Panc1 (cell line): ENCODE measurements at regions not wholly inside any gene's neighbourhood (a gene's known extent, or its start where the extent isn't known, plus 50 kb on each side); places are given as distances from the start of the nearest gene placed in this dataset.

ENCODE experiments used
- ATAC-seq: fragments of 200-7000 bp; cut with Tn5 transposase; 2 replicates; pipeline ENCODE4 v1.9.1; 2020; ENCODE audit warnings: mild to moderate bottlenecking, moderate library complexity
- BruUV-seq: library from RNA; stranded (reverse); fragments of 400-500 nt; replicated peaks from 2 replicates; lab custom pipeline; 2021; lab: Mats Ljungman, UMichigan
- CTCF ChIA-PET: fragments of 300-600 bp; sonication (Branson Sonifier 250); formaldehyde crosslinking; loops from one replicate; lab custom pipeline; 2022; ENCODE audit warnings: antibody characterized with exemption; lab: Charles Lee
- POLR2A ChIA-PET: fragments of 300-600 bp; sonication (Branson Sonifier 250); formaldehyde crosslinking; loops from one replicate; lab custom pipeline; 2022; ENCODE audit warnings: antibody characterized with exemption; lab: Charles Lee
- DNase-seq: peaks from one replicate; pipeline ENCODE4 v3.0.0-alpha.2; 2010; ENCODE audit warnings: low read depth, low spot score
- H3K27ac ChIP-seq: 2 replicates; pipeline ENCODE4 v1.5.1; 2011; ENCODE audit warnings: mild to moderate bottlenecking, low read length, inconsistent platforms
- H3K27me3 ChIP-seq: fragments of 200-500 bp; sonication (Bioruptor generic); 2 replicates; pipeline ENCODE4 v1.6.0; 2014; ENCODE audit warnings: low read length, inconsistent platforms; ENCODE audit not compliant: control insufficient read depth, insufficient read depth
- H3K36me3 ChIP-seq: fragments of 200-500 bp; sonication (Bioruptor generic); 2 replicates; pipeline ENCODE4 v1.5.1; 2014; ENCODE audit warnings: inconsistent platforms, mild to moderate bottlenecking, low read length, moderate library complexity; ENCODE audit not compliant: control insufficient read depth, insufficient read depth
- H3K4me1 ChIP-seq: 2 replicates; pipeline ENCODE4 v1.5.1; 2011; ENCODE audit warnings: inconsistent platforms, mild to moderate bottlenecking, low read length, moderate library complexity; ENCODE audit not compliant: control insufficient read depth, insufficient read depth
- H3K4me3 ChIP-seq, 2 experiments: 2 replicates each; pipeline ENCODE4 v1.5.1; 2011 to 2012; ENCODE audit warnings: low read depth in 2 of 2, low read length in 2 of 2, mild to moderate bottlenecking in 2 of 2, inconsistent platforms in 1 of 2, moderate library complexity in 1 of 2
- H3K9me3 ChIP-seq: fragments of 200-500 bp; sonication (Bioruptor generic); 2 replicates; pipeline ENCODE4 v1.5.1; 2014; ENCODE audit warnings: low read depth, mild to moderate bottlenecking, inconsistent platforms, low read length, moderate library complexity; ENCODE audit not compliant: control insufficient read depth, insufficient read depth
- CTCF ChIP-seq: fragments of 450-650 bp; IDR thresholded peaks from 2 replicates; pipeline ENCODE4 v1.5.1; 2017; ENCODE audit warnings: mild to moderate bottlenecking
- POLR2AphosphoS5 ChIP-seq: IDR thresholded peaks from 2 replicates; pipeline ENCODE4 v1.6.1; 2012; ENCODE audit warnings: mild to moderate bottlenecking, low read depth, low read length, moderate library complexity
- REST ChIP-seq, 2 experiments: IDR thresholded peaks; 2 replicates each; pipeline ENCODE4 v1.6.1; 2011 to 2012; ENCODE audit warnings: low read depth in 2 of 2, control low read depth in 1 of 2, low read length in 1 of 2, mild to moderate bottlenecking in 1 of 2, moderate library complexity in 1 of 2; ENCODE audit not compliant: insufficient read depth in 1 of 2
- SIN3A ChIP-seq: IDR thresholded peaks from 2 replicates; pipeline ENCODE4 v1.6.1; 2012; ENCODE audit warnings: low read depth, mild to moderate bottlenecking, low read length, moderate library complexity, borderline replicate concordance; ENCODE audit not compliant: insufficient read depth
- TCF7L2 ChIP-seq: IDR thresholded peaks from 2 replicates; pipeline ENCODE4 v1.6.1; 2011; ENCODE audit warnings: mild to moderate bottlenecking, low read depth, low read length, inconsistent platforms
- in situ Hi-C: cut with HindIII; loops from 2 replicates; pipeline ENCODE4 v1.10.0; 2016; ENCODE audit warnings: low sequenced_read_pairs, low pct_unique_long_range_greater_than_20kb
- intact Hi-C: fragments of 100-400 bp; cut with micrococcal nuclease; formaldehyde crosslinking; loops from one replicate; pipeline ENCODE4 v1.10.0; 2022; ENCODE audit not compliant: unreplicated experiment

- Histone ChIP-seq H3K36me3 (no peaks in the 10 kb centered on the region), H3K27ac (no peak overlapping the region), H3K4me3 (no peak overlapping the region), H3K9me3 (no peaks in the 10 kb centered on the region), H3K27me3 (no peaks in the 10 kb centered on the region), H3K4me1 (no peaks in the 10 kb centered on the region)
- in situ Hi-C loops (no loop called here), intact Hi-C loops (loop anchor here (10.0 kb wide), 1 partner anchor 356 kb away; no protein-coding TSS in a partner anchor)
- DNase-seq (no peak), ATAC-seq (no peak)
- BruUV-seq: no TSS peak
- TF ChIP-seq SIN3A (no peak), TCF7L2 (no peak), REST (IDR thresholded peaks at IDR 0.05; ENCODE audit: insufficient read depth in 1 of 2, low read depth in 2 of 2, low read length in 1 of 2) (no peak), POLR2AphosphoS5 (no peak), CTCF (no peak)
- ChIA-PET POLR2A (no interaction called here), CTCF (no interaction called here)
Measured at GRCh38 chr7:13538669-13539068, 450.8 kb downstream of the ETV1 start.

- Histone ChIP-seq H3K36me3 (no peaks in the 10 kb centered on the region), H3K27me3 (no peaks in the 10 kb centered on the region), H3K27ac (no peak overlapping the region), H3K9me3 (no peaks in the 10 kb centered on the region), H3K4me1 (no peaks in the 10 kb centered on the region), H3K4me3 (no peak overlapping the region)
- ChIA-PET CTCF (no interaction called here), POLR2A (no interaction called here)
- no TSS peak for BruUV-seq
- no peak for TF ChIP-seq REST (IDR thresholded peaks at IDR 0.05; ENCODE audit: insufficient read depth in 1 of 2, low read depth in 2 of 2, low read length in 1 of 2)
- TF ChIP-seq TCF7L2: no peak
- no peak for TF ChIP-seq CTCF
- no peak for TF ChIP-seq POLR2AphosphoS5
- TF ChIP-seq SIN3A: no peak
- intact Hi-C loops (no loop called here), in situ Hi-C loops (no loop called here)
- ATAC-seq (no peak), DNase-seq (no peak)
Measured at GRCh38 chr7:13540429-13540828, 449.0 kb downstream of the ETV1 start.
